LHCN-M2 (cell line): ENCODE measurements at regions not wholly inside any gene's neighbourhood (a gene's known extent, or its start where the extent isn't known, plus 50 kb on each side); places are given as distances from the start of the nearest gene placed in this dataset.

ENCODE experiments used
- DNase-seq: peaks from one replicate; pipeline ENCODE4 v3.0.0-alpha.2; 2012; ENCODE audit warnings: low read depth

GRCh38 chr18:72091369-72091768, 452.8 kb downstream of the CBLN2 start:
- no peak for DNase-seq

- no peak for DNase-seq
Measured at GRCh38 chr18:72089432-72089831, 454.7 kb downstream of the CBLN2 start.

GRCh38 chr18:72086421-72086820, 457.7 kb downstream of the CBLN2 start:
- no peak for DNase-seq

GRCh38 chr18:72075040-72075439, 469.1 kb downstream of the CBLN2 start:
- DNase-seq, result no peak

GRCh38 chr18:72063001-72063400, 481.1 kb downstream of the CBLN2 start:
- DNase-seq, result no peak

GRCh38 chr18:72058851-72059250, 485.3 kb downstream of the CBLN2 start:
- no peak for DNase-seq

- no peak for DNase-seq
Measured at GRCh38 chr18:72056171-72056570, 488.0 kb downstream of the CBLN2 start.

- no peak for DNase-seq
Measured at GRCh38 chr18:72041313-72042032, 502.7 kb downstream of the CBLN2 start.

GRCh38 chr18:72013427-72013850, 530.7 kb downstream of the CBLN2 start:
- DNase-seq, result no peak

GRCh38 chr18:71998547-71999097, 545.5 kb downstream of the CBLN2 start:
- DNase-seq, result no peak

- no peak for DNase-seq
Measured at GRCh38 chr18:71995904-71996465, 548.2 kb downstream of the CBLN2 start.

GRCh38 chr18:71994273-71994672, 549.9 kb downstream of the CBLN2 start:
- DNase-seq, result no peak

GRCh38 chr18:71989616-71990015, 554.5 kb downstream of the CBLN2 start:
- no peak for DNase-seq

GRCh38 chr18:71986351-71987050, 557.6 kb downstream of the CBLN2 start:
- DNase-seq, result no peak

GRCh38 chr18:71976744-71977143, 567.4 kb downstream of the CBLN2 start:
- no peak for DNase-seq

GRCh38 chr18:71966791-71967190, 577.4 kb downstream of the CBLN2 start:
- DNase-seq, result no peak

GRCh38 chr18:71958605-71959004, 585.5 kb downstream of the CBLN2 start:
- no peak for DNase-seq

GRCh38 chr18:71951001-71951400, 593.1 kb downstream of the CBLN2 start:
- DNase-seq, result no peak

GRCh38 chr18:71942433-71942832, 601.7 kb downstream of the CBLN2 start:
- no peak for DNase-seq

GRCh38 chr18:71939483-71939882, 604.7 kb downstream of the CBLN2 start:
- no peak for DNase-seq

GRCh38 chr18:71936744-71937143, 607.4 kb downstream of the CBLN2 start:
- no peak for DNase-seq

- no peak for DNase-seq
Measured at GRCh38 chr18:71919211-71919610, 624.9 kb downstream of the CBLN2 start.

- no peak for DNase-seq
Measured at GRCh38 chr18:71913641-71914040, 630.5 kb downstream of the CBLN2 start.
